IPS-18a (cell line): ENCODE measurements at regions not wholly inside any gene's neighbourhood (a gene's known extent, or its start where the extent isn't known, plus 50 kb on each side); places are given as distances from the start of the nearest gene placed in this dataset.
"Not testable (repeated sequence)": the region's sequence is repeated elsewhere in the genome, so short reads cannot be mapped to it uniquely, and the experiment has no call there.

Source experiments
- H3K27ac ChIP-seq: one replicate; pipeline ENCODE4 v1.5.1; 2013; ENCODE audit warnings: low read length
- H3K27me3 ChIP-seq: one replicate; pipeline ENCODE4 v1.6.1; 2013; ENCODE audit warnings: mild to moderate bottlenecking, low read length; ENCODE audit not compliant: control insufficient read depth, insufficient read depth
- H3K36me3 ChIP-seq: one replicate; pipeline ENCODE4 v1.6.1; 2013; ENCODE audit warnings: low read depth, low read length; ENCODE audit not compliant: control insufficient read depth
- H3K4me1 ChIP-seq: one replicate; pipeline ENCODE4 v1.6.1; 2013; ENCODE audit warnings: low read depth, low read length; ENCODE audit not compliant: control insufficient read depth
- H3K4me3 ChIP-seq: one replicate; pipeline ENCODE4 v1.5.1; 2013; ENCODE audit warnings: low read length
- H3K9ac ChIP-seq: one replicate; pipeline ENCODE4 v1.6.1; 2013; ENCODE audit warnings: mild to moderate bottlenecking, low read length, moderate library complexity
- H3K9me3 ChIP-seq: one replicate; pipeline ENCODE4 v1.6.1; 2013; ENCODE audit warnings: low read depth, low read length; ENCODE audit not compliant: control insufficient read depth

DNA sequence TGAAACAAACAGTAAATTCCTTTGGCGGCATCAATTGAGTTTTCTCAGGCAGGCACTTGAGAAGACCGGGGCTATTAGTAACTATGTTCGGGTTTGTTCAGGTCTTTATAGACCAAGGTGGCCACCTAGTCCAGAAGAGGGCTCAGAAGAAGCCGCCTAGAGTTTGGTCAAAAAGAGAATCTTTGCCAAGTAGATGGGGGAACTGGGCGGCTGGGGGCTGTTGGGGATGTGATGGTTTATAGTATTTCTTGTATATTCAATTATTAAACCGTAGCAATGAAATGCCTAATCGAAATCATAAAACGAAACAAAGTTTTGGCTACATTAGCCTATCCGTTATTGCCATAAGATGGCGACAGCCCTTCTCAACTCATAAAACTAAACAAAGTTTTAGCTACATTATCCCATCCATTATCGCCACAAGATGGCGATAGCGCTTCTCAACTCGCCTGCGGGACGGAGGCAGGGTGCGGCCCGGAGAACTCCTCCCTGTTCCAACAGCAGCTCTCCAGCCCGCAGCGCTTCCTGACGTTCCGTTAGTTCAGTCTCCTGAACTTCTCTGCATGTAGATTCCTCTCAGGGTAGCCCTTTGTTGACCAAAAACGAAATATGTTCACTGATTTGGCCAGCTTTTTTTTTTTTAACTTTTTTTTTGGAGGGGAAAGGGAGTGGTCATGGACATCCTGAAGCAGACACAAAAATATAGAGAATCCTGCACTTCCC lies 120.5 kb upstream of the PRSS16 start:
- Histone ChIP-seq H3K9me3 (no peaks in the 10 kb centered on the region), H3K27ac (no peak overlapping the region), H3K36me3 (no peaks in the 10 kb centered on the region), H3K9ac (no peak overlapping the region), H3K27me3 (no peaks in the 10 kb centered on the region), H3K4me1 (peaks cover 22% of the 10 kb centered on the region), H3K4me3 (peak overlapping the region; percentile 53)

- H3K36me3 ChIP-seq, H3K9ac ChIP-seq, H3K9me3 ChIP-seq, H3K27me3 ChIP-seq, H3K27ac ChIP-seq: not testable (repeated sequence)
- H3K4me1 ChIP-seq, result peaks cover 22% of the 10 kb centered on the region
- H3K4me3 ChIP-seq, result peak overlapping the region; percentile 53
Measured at GRCh38 chr6:27127874-27128273, 119.6 kb upstream of the PRSS16 start.

- peaks cover 22% of the 10 kb centered on the region for H3K4me1 ChIP-seq
- H3K27ac ChIP-seq, result no peak overlapping the region
- H3K9ac ChIP-seq, result no peak overlapping the region
- no peak overlapping the region for H3K4me3 ChIP-seq
- H3K36me3 ChIP-seq, result no peaks in the 10 kb centered on the region
- H3K9me3 ChIP-seq, result no peaks in the 10 kb centered on the region
- no peaks in the 10 kb centered on the region for H3K27me3 ChIP-seq
Measured at GRCh38 chr6:27128311-27129094, 119.0 kb upstream of the PRSS16 start.

DNA sequence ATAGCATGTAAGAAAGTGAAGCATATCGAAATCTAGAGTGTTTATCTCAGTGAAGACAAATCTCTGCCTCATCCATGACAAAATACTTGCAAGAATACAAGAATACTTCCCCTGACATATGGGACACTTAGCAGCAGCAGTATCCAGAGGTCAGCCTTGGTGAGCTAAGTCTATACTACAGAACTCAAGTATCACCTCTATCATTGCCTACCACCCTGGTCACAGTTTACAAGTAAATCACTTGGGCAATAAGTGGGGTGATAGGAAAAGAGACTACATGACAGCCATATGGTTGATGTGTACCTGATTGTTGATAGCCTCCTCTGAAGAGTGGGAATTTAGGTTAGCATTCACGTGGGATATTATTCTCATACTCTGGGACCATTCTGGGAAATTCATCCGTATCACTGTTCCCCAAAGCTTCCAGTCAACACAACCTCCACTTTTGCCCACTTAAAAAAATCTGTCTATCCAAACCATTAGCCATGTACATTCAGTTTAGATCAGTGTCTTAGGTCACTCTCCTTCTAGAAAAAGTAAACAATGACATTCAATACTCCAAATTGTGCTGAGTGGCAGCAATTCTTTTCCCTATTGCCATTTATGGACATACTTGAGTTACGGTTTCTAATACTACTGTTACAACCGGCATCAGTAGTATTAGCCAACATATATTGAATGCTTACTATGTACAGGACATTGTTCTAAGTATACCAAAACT lies 118.2 kb upstream of the PRSS16 start:
- peaks cover 26% of the 10 kb centered on the region for H3K4me1 ChIP-seq
- no peak overlapping the region for H3K27ac ChIP-seq
- no peak overlapping the region for H3K9ac ChIP-seq
- no peaks in the 10 kb centered on the region for H3K27me3 ChIP-seq
- no peaks in the 10 kb centered on the region for H3K36me3 ChIP-seq
- H3K4me3 ChIP-seq, result no peak overlapping the region
- H3K9me3 ChIP-seq, result no peaks in the 10 kb centered on the region

DNA sequence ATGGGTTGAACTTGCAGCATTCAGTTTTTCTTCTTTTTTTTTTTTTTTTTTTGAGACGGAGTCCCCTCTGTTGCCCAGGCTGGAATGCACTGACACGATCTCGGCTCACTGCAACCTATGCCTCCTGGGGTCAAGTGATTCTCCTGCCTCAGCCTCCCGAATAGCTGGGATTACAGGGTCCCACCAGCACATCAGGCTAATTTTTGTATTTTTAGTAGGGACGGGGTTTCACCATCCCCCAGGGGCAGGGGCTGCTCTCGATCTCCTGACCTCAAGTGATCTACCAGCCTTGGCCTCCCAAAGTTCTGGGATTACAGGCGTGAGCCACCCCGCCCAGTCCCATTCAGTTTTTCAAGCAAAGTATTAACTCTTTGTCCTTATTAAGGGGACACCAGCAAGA lies 117.6 kb upstream of the PRSS16 start:
- Histone ChIP-seq H3K9ac (no peak overlapping the region), H3K36me3 (no peaks in the 10 kb centered on the region), H3K4me3 (peak overlapping the region; percentile 86), H3K27me3 (no peaks in the 10 kb centered on the region), H3K27ac (no peak overlapping the region), H3K4me1 (peaks cover 27% of the 10 kb centered on the region), H3K9me3 (no peaks in the 10 kb centered on the region)

GRCh38 chr6:27130668-27131428 lies 116.7 kb upstream of the PRSS16 start:
- Histone ChIP-seq H3K36me3 (no peaks in the 10 kb centered on the region), H3K9me3 (no peaks in the 10 kb centered on the region), H3K27ac (peak overlapping the region; percentile 56), H3K9ac (peak overlapping the region; percentile 98), H3K27me3 (no peaks in the 10 kb centered on the region), H3K4me1 (peaks cover 30% of the 10 kb centered on the region), H3K4me3 (peak overlapping the region; percentile 86)

GRCh38 chr6:27132282-27132531 lies 115.3 kb upstream of the PRSS16 start:
- peak overlapping the region; percentile 50 for H3K27ac ChIP-seq
- peaks cover 41% of the 10 kb centered on the region for H3K4me1 ChIP-seq
- not testable (repeated sequence) for H3K27me3 ChIP-seq, H3K36me3 ChIP-seq, H3K9me3 ChIP-seq
- H3K9ac ChIP-seq, result peak overlapping the region; percentile 98
- H3K4me3 ChIP-seq, result peak overlapping the region; percentile 86

DNA sequence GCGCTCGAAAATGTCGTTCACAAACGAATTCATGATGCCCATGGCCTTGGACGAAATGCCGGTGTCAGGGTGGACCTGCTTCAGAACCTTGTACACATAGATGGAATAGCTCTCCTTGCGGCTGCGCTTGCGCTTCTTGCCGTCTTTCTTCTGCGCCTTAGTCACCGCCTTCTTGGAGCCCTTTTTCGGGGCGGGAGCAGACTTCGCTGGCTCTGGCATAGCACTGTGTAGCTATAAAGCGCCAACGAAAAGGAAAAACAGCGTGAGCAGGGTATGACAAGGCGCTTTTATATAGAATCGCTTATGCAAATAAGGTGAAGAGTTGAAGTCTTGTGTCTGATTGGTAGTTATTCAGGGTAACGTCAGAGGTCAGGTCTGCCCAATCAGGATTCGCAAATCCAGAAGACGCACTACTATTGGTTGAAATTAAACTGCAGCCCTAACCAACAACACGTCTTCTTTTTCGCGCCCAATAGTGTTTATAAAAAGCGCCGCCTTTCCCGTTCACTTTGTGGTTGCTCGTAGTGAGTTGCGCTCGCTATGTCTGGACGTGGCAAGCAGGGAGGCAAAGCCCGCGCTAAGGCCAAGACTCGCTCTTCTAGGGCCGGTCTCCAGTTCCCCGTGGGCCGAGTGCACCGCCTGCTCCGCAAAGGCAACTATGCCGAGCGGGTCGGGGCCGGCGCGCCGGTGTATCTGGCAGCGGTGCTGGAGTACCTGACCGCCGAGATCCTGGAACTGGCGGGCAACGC lies 114.8 kb upstream of the PRSS16 start:
- Histone ChIP-seq H3K9ac (peak overlapping the region; percentile 98), H3K27me3 (no peaks in the 10 kb centered on the region), H3K4me3 (peak overlapping the region; percentile 86), H3K9me3 (no peaks in the 10 kb centered on the region), H3K36me3 (no peaks in the 10 kb centered on the region), H3K27ac (peak overlapping the region; percentile 97), H3K4me1 (peaks cover 46% of the 10 kb centered on the region)

DNA sequence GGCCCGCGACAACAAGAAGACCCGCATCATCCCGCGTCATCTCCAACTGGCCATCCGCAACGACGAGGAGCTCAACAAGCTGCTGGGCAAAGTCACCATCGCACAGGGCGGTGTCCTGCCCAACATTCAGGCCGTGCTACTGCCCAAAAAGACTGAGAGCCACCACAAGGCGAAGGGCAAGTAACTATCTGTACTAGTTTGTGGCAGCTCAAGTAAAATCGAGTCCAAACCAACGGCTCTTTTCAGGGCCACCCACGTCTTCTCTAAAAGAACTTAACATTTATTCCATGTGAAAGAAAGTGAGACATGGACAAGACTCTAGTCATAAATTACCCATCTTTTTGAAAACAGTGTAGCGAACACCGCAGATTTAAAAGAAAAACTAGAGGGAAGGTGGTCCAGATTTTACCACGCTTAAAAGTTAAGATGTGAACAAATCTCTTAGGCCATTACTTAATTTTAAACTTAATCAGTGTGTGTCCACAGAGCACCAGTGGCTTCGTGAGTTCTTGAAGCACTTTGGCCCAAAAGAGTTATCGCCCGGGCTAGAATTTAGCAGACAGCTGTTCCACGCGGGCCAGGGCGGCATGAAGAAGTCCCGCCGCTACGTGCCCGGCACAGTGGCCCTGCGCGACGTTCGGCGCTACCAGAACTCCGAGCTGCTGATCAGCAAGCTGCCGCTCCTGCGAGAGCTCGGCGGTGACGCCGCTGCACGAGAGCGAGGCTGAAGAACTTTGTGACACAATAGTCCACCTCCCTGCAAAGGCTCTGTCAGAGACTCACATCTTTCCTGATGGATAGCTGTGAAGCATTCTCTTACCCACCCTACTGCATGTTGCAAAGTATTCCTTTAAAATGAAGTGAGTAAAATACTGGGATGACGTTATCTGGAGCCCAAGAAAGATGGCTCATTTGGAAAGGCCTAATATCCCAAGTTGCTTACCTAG lies 113.9 kb upstream of the PRSS16 start:
- Histone ChIP-seq H3K36me3 (no peaks in the 10 kb centered on the region), H3K4me1 (peaks cover 49% of the 10 kb centered on the region), H3K9me3 (no peaks in the 10 kb centered on the region), H3K4me3 (peak overlapping the region; percentile 86), H3K27ac (peak overlapping the region; percentile 97), H3K9ac (peak overlapping the region; percentile 98), H3K27me3 (no peaks in the 10 kb centered on the region)

GRCh38 chr6:27135087-27135657 lies 112.3 kb upstream of the PRSS16 start:
- Histone ChIP-seq H3K27ac (no peak overlapping the region), H3K27me3 (no peaks in the 10 kb centered on the region), H3K4me3 (no peak overlapping the region), H3K9ac (no peak overlapping the region), H3K36me3 (no peaks in the 10 kb centered on the region), H3K9me3 (no peaks in the 10 kb centered on the region), H3K4me1 (peaks cover 41% of the 10 kb centered on the region)
